Type B pancreatic cell (in vitro differentiated cells): ENCODE measurements at regions not wholly inside any gene's neighbourhood (a gene's known extent, or its start where the extent isn't known, plus 50 kb on each side); places are given as distances from the start of the nearest gene placed in this dataset.
A peak's percentile ranks its signal among the peaks of the same experiment; 100 is the strongest.

Source experiments
- DNase-seq: peaks from one replicate; pipeline ENCODE4 v3.0.0; 2021; ENCODE audit warnings: mixed read lengths; ENCODE audit not compliant: unreplicated experiment; ENCODE audit errors: extremely low spot score
- H3K27ac Mint-ChIP-seq: 2 replicates; pipeline ENCODE4 v1.8.0; 2021; ENCODE audit warnings: mild to moderate bottlenecking, mixed read lengths
- H3K27me3 Mint-ChIP-seq: 2 replicates; pipeline ENCODE4 v1.8.0; 2021; ENCODE audit warnings: mixed read lengths
- H3K36me3 Mint-ChIP-seq: 2 replicates; pipeline ENCODE4 v1.8.0; 2021; ENCODE audit warnings: mixed read lengths
- H3K4me1 Mint-ChIP-seq: one replicate; pipeline ENCODE4 v1.8.0; 2021; ENCODE audit warnings: mixed read lengths; ENCODE audit not compliant: unreplicated experiment
- H3K4me3 Mint-ChIP-seq: 2 replicates; pipeline ENCODE4 v1.8.0; 2021; ENCODE audit warnings: mild to moderate bottlenecking, mixed read lengths
- H3K9me3 Mint-ChIP-seq: 2 replicates; pipeline ENCODE4 v1.8.0; 2021; ENCODE audit warnings: mixed read lengths
- CTCF ChIP-seq: fragments of 200-600 bp; sonication (generic); conservative IDR thresholded peaks from 2 replicates; pipeline ENCODE4 v1.5.0; 2021; ENCODE audit warnings: antibody characterized with exemption, mild to moderate bottlenecking

- H3K27me3 Mint-ChIP-seq, result peaks cover 10% of the 10 kb centered on the region
- no peaks in the 10 kb centered on the region for H3K36me3 Mint-ChIP-seq
- no peak for TF ChIP-seq CTCF
- no peaks in the 10 kb centered on the region for H3K9me3 Mint-ChIP-seq
- H3K4me1 Mint-ChIP-seq, result peaks cover 16% of the 10 kb centered on the region
- no peak for DNase-seq
- peak overlapping the region; percentile 1 for H3K27ac Mint-ChIP-seq
- peak overlapping the region; percentile 12 for H3K4me3 Mint-ChIP-seq
Measured at GRCh38 chr1:108045460-108045859, 80.5 kb upstream of the VAV3 start.

GRCh38 chr1:108044318-108044717 lies 79.3 kb upstream of the VAV3 start:
- no peak for TF ChIP-seq CTCF
- no peak overlapping the region for H3K27ac Mint-ChIP-seq
- H3K27me3 Mint-ChIP-seq, result peaks cover 10% of the 10 kb centered on the region
- peaks cover 5% of the 10 kb centered on the region for H3K4me1 Mint-ChIP-seq
- no peaks in the 10 kb centered on the region for H3K9me3 Mint-ChIP-seq
- DNase-seq, result no peak
- H3K36me3 Mint-ChIP-seq, result no peaks in the 10 kb centered on the region
- H3K4me3 Mint-ChIP-seq, result no peak overlapping the region

- Mint-ChIP-seq H3K4me1 (peaks cover 5% of the 10 kb centered on the region), H3K9me3 (no peaks in the 10 kb centered on the region), H3K27ac (no peak overlapping the region), H3K36me3 (no peaks in the 10 kb centered on the region), H3K27me3 (peaks cover 10% of the 10 kb centered on the region), H3K4me3 (no peak overlapping the region)
- no peak for DNase-seq
- no peak for TF ChIP-seq CTCF
Measured at GRCh38 chr1:108043707-108044106, 78.7 kb upstream of the VAV3 start.

- peaks cover 5% of the 10 kb centered on the region for H3K4me1 Mint-ChIP-seq
- H3K36me3 Mint-ChIP-seq, result no peaks in the 10 kb centered on the region
- H3K27me3 Mint-ChIP-seq, result peaks cover 12% of the 10 kb centered on the region
- no peak for DNase-seq
- H3K9me3 Mint-ChIP-seq, result no peaks in the 10 kb centered on the region
- H3K27ac Mint-ChIP-seq, result no peak overlapping the region
- no peak overlapping the region for H3K4me3 Mint-ChIP-seq
- TF ChIP-seq CTCF, result no peak
Measured at GRCh38 chr1:108042610-108043009, 77.6 kb upstream of the VAV3 start.

- no peak for DNase-seq
- no peak overlapping the region for H3K4me3 Mint-ChIP-seq
- peaks cover 5% of the 10 kb centered on the region for H3K27me3 Mint-ChIP-seq
- peak overlapping the region; percentile 1 for H3K27ac Mint-ChIP-seq
- no peak for TF ChIP-seq CTCF
- peaks cover 5% of the 10 kb centered on the region for H3K4me1 Mint-ChIP-seq
- H3K9me3 Mint-ChIP-seq, result no peaks in the 10 kb centered on the region
- H3K36me3 Mint-ChIP-seq, result no peaks in the 10 kb centered on the region
Measured at GRCh38 chr1:108041360-108042142, 76.6 kb upstream of the VAV3 start.
